Glutamatergic neuron (in vitro differentiated cells): ENCODE measurements at regions not wholly inside any gene's neighbourhood (a gene's known extent, or its start where the extent isn't known, plus 50 kb on each side); places are given as distances from the start of the nearest gene placed in this dataset.
"Not testable (repeated sequence)": the region's sequence is repeated elsewhere in the genome, so short reads cannot be mapped to it uniquely, and the experiment has no call there.

Experiments
- DNase-seq: peaks from one replicate; pipeline ENCODE4 v3.0.0; 2022
- H3K27ac Mint-ChIP-seq: one replicate; pipeline ENCODE4 v1.8.0; 2020; ENCODE audit warnings: mild to moderate bottlenecking, mixed read lengths, inconsistent platforms; ENCODE audit not compliant: unreplicated experiment
- H3K27me3 Mint-ChIP-seq: one replicate; pipeline ENCODE4 v1.8.0; 2020; ENCODE audit warnings: mild to moderate bottlenecking, moderate library complexity, mixed read lengths, inconsistent platforms; ENCODE audit not compliant: unreplicated experiment
- H3K36me3 Mint-ChIP-seq: one replicate; pipeline ENCODE4 v1.8.0; 2020; ENCODE audit warnings: mild to moderate bottlenecking, mixed read lengths, inconsistent platforms; ENCODE audit not compliant: unreplicated experiment
- H3K4me1 Mint-ChIP-seq: one replicate; pipeline ENCODE4 v1.8.0; 2020; ENCODE audit warnings: mild to moderate bottlenecking, low read depth, mixed read lengths, inconsistent platforms; ENCODE audit not compliant: unreplicated experiment
- H3K4me3 Mint-ChIP-seq: one replicate; pipeline ENCODE4 v1.8.0; 2020; ENCODE audit warnings: mild to moderate bottlenecking, mixed read lengths, inconsistent platforms; ENCODE audit not compliant: unreplicated experiment
- H3K9me3 Mint-ChIP-seq: one replicate; pipeline ENCODE4 v1.8.0; 2020; ENCODE audit warnings: mild to moderate bottlenecking, moderate library complexity, mixed read lengths, inconsistent platforms; ENCODE audit not compliant: unreplicated experiment
- TF ChIP-seq, protein P1 (sequence below): fragments of 200-600 bp; sonication (generic); IDR thresholded peaks from one replicate; pipeline ENCODE4 v1.5.0; 2021; ENCODE audit not compliant: partially characterized antibody, unreplicated experiment

DNA sequence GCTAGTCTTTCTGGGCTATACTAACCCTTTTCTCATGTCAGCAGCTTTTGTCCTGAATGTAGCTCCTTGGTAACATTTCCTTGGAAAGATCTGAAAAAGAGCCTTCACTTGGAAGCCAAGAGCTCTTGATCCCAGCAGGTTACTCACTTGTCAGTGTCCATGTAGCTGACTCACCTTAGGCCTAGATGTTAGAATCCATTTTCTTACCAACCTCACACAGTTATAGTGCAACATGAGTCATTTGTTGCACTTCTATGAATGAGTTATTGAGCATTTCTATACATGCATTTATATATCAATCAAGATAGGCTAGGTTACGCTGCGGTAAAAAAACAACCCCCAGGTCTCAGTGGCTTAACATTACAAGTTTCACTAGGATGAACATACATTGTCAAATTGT lies 106.8 kb upstream of the SLC7A14 start:
- DNase-seq = no peak
- Mint-ChIP-seq H3K4me1 (no peaks in the 10 kb centered on the region), H3K9me3 (peaks cover 4% of the 10 kb centered on the region), H3K27me3 (no peaks in the 10 kb centered on the region), H3K4me3 (no peak overlapping the region), H3K27ac (no peak overlapping the region), H3K36me3 (peaks cover 4% of the 10 kb centered on the region)
- TF ChIP-seq, protein P1, sequence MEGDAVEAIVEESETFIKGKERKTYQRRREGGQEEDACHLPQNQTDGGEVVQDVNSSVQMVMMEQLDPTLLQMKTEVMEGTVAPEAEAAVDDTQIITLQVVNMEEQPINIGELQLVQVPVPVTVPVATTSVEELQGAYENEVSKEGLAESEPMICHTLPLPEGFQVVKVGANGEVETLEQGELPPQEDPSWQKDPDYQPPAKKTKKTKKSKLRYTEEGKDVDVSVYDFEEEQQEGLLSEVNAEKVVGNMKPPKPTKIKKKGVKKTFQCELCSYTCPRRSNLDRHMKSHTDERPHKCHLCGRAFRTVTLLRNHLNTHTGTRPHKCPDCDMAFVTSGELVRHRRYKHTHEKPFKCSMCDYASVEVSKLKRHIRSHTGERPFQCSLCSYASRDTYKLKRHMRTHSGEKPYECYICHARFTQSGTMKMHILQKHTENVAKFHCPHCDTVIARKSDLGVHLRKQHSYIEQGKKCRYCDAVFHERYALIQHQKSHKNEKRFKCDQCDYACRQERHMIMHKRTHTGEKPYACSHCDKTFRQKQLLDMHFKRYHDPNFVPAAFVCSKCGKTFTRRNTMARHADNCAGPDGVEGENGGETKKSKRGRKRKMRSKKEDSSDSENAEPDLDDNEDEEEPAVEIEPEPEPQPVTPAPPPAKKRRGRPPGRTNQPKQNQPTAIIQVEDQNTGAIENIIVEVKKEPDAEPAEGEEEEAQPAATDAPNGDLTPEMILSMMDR = no peak

DNA sequence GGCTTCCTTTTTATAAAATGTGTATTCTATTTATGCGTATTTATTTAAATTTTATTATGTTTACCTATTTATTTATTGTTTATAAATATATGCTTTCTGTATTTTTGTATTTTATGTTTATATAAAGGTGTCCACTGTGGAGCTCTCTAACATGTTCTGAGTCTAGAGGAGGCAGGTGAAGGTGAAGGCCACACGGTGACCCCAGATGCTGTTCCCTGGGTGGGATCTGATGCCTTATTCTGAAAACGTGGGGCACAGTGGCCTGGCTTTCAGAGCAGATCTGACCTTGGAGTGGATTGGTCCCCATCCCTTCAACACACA lies 104.7 kb upstream of the SLC7A14 start:
- Mint-ChIP-seq H3K36me3 (peaks cover 8% of the 10 kb centered on the region), H3K27me3 (no peaks in the 10 kb centered on the region), H3K27ac (no peak overlapping the region), H3K4me3 (no peak overlapping the region), H3K4me1 (no peaks in the 10 kb centered on the region), H3K9me3 (peaks cover 4% of the 10 kb centered on the region)
- TF ChIP-seq, protein P1 = peak; percentile 11
- no peak for DNase-seq

DNA sequence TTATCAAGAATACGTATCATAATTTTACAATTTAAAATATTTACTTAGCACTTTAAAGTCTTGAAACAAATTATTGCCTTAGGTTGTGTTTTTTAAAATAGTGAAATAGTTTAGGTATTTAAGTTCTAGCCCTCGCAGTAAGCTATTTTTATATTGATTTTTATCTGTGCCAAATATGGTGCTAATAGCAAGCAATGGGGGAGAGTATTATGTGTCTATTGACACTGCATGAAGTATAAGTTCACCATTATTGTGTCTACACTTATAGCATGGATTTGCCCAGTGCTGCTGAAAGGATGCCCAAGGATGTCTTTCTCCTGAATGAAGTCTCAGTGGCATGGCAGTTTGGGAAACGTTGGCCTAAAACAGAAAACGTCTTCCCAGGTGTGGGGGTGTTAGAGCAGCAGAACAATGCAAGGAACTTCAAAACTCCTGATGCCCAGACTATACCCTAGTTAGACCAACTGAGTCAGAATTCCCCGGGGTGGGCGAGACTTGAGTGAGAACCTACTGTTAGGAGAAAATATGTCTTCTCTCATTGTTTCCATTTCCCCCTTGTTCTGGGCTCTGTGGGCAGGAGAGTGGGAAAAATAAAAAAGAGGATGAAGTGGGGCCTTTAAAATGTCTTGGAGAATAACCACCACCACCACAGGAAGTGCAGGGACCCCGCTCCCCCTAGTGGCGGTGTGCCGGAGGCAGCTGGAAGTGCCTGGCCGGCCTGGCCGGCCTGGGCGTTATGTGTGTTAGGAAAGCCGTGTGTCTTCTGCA lies 104.2 kb upstream of the SLC7A14 start:
- DNase-seq = peak; percentile 89
- H3K27ac Mint-ChIP-seq = no peak overlapping the region
- peaks cover 4% of the 10 kb centered on the region for H3K9me3 Mint-ChIP-seq
- no peaks in the 10 kb centered on the region for H3K27me3 Mint-ChIP-seq
- no peak overlapping the region for H3K4me3 Mint-ChIP-seq
- H3K4me1 Mint-ChIP-seq = no peaks in the 10 kb centered on the region
- H3K36me3 Mint-ChIP-seq = peaks cover 8% of the 10 kb centered on the region
- TF ChIP-seq, protein P1 = peak; percentile 86

DNA sequence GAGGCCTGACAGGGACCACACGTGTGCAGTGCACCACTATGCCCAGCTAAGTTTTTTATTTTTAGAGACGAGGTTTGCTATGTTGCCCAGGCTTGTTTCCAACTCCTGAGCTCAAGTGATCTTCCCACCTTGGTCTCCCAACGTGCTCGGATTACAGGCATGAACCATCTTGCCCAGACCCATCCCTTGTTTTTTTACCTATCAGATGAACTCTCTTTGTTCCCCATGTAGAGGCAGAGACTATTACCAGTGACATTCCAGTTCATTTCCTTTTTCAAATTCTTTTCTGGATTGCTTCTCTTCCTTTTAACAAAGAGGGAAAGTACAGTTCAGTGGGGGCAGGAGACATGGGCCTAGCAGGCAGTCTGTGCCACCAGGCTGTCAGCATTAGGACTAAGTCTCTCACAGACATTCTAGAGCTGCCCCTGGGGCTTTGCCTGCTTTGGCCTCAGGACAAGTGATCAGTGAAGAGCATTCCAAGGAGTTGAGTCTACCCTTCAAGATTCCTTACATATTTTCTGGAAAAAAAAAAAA lies 103.5 kb upstream of the SLC7A14 start:
- no peaks in the 10 kb centered on the region for H3K4me1 Mint-ChIP-seq
- DNase-seq = no peak
- H3K27me3 Mint-ChIP-seq = no peaks in the 10 kb centered on the region
- no peak overlapping the region for H3K4me3 Mint-ChIP-seq
- H3K27ac Mint-ChIP-seq = no peak overlapping the region
- H3K36me3 Mint-ChIP-seq = peaks cover 8% of the 10 kb centered on the region
- peaks cover 4% of the 10 kb centered on the region for H3K9me3 Mint-ChIP-seq
- TF ChIP-seq, protein P1 = no peak

DNA sequence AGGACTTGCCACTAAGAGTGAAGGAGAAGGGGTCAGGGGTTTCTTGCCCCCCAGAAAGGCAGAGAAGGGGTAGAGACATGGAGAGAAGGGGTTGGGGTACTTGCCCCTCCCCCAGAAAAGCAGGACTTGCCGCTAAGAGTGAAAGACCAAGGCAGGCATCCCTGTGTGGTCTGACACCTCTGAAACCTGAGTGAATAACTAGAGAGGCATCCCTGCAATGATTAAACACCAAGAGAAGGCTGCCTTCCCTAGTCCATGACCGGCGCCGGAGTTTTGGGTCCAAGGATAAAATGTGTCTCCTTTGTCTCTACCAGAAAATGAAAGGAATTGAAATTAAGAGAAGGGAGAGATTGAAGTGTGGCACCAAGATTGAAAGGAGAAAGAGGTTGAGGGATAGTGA lies 102.3 kb upstream of the SLC7A14 start:
- H3K4me1 Mint-ChIP-seq, H3K27me3 Mint-ChIP-seq, H3K27ac Mint-ChIP-seq, DNase-seq, H3K36me3 Mint-ChIP-seq, H3K9me3 Mint-ChIP-seq, H3K4me3 Mint-ChIP-seq: not testable (repeated sequence)
